ENCODE measurements at regions not wholly inside any gene's neighbourhood (a gene's known extent, or its start where the extent isn't known, plus 50 kb on each side); places are given as distances from the start of the nearest gene placed in this dataset.

- H3K79me2 ChIP-seq (ENCODE audit: control insufficient read depth, insufficient read depth, low read length): no peaks in the 10 kb centered on the region
- H3K9me3 ChIP-seq (ENCODE audit: control extremely low read depth in 1 of 3, control insufficient read depth in 2 of 3, insufficient read depth in 1 of 3, low read length in 2 of 3): peaks cover 0 to 64% (median 50%) of the 10 kb centered on the region in 3 donors
- peaks cover 57 to 76% of the 10 kb centered on the region in 2 donors for H3K4me1 ChIP-seq (ENCODE audit: control insufficient read depth in 2 of 2, insufficient read depth in 2 of 2, low read length in 2 of 2)
- H3K4me2 ChIP-seq (replicated peaks; ENCODE audit: low read depth, low read length, poor library complexity, severe bottlenecking): peak overlapping the region; percentile 60
- H3K27ac ChIP-seq (ENCODE audit: low read length in 2 of 2): peak overlapping the region; percentile 77 to 82
- no peaks in the 10 kb centered on the region for H4K20me1 ChIP-seq (ENCODE audit: control insufficient read depth, insufficient read depth, low read length, poor library complexity, severe bottlenecking)
- POLR2A ChIA-PET: interaction anchor here (0.6 to 1.6 kb wide), 3 partner anchors 83 to 102 kb away, joined by 3 to 10 read pairs (median 4); partner anchors contain the start of gene ZNF92
- peak overlapping the region; percentile 33 for H3K9ac ChIP-seq (ENCODE audit: low read length)
- peak overlapping the region; percentile 99 for H3K27ac Mint-ChIP-seq
- ATAC-seq (ENCODE audit: low read depth): peak; percentile 90
- H3K4me3 Mint-ChIP-seq: peak overlapping the region; percentile 73
- intact Hi-C loops (cut with micrococcal nuclease): no loop called here
- TF ChIP-seq CTCF (IDR thresholded peaks at IDR 0.05) (no peak), EZH2 (IDR thresholded peaks at IDR 0.05; ENCODE audit: borderline replicate concordance, insufficient read depth, low read depth, low read length, poor library complexity, severe bottlenecking) (no peak)
- peak overlapping the region in 2 of 5 experiments; percentile 8 to 49 for H3K4me3 ChIP-seq (ENCODE audit: control extremely low read depth in 1 of 5, extremely low read depth in 1 of 5, insufficient read depth in 1 of 5, low read depth in 2 of 5, low read length in 4 of 5)
- no peaks in the 10 kb centered on the region for H3K27me3 Mint-ChIP-seq
- H3K4me1 Mint-ChIP-seq: peaks cover 81% of the 10 kb centered on the region
- H3K27me3 ChIP-seq (replicated peaks in 1 of 4; ENCODE audit: control extremely low read depth in 1 of 4, control insufficient read depth in 3 of 4, insufficient read depth in 4 of 4, low read length in 3 of 4): no peaks in the 10 kb centered on the region
- peaks cover 27% of the 10 kb centered on the region for H3K9me3 Mint-ChIP-seq (ENCODE audit: insufficient read depth)
- 44% methylated on average over 7 of the region's 8 CpGs for WGBS (ENCODE audit: insufficient coverage)
- peaks cover 0 to 3% of the 10 kb centered on the region in 2 experiments for H3K36me3 ChIP-seq (replicated peaks in 1 of 2; ENCODE audit: control extremely low read depth in 1 of 2, control insufficient read depth in 1 of 2, extremely low read depth in 1 of 2, insufficient read depth in 2 of 2, low read length in 1 of 2)
- DNase-seq: peak; percentile 68
- H2AFZ ChIP-seq (ENCODE audit: insufficient read depth, low read depth, low read length, poor library complexity, severe bottlenecking): peak overlapping the region; percentile 53
- CTCF ChIA-PET: interaction anchor here (0.6 to 1.2 kb wide), 3 partner anchors 10 to 102 kb away, joined by 3 to 4 read pairs (median 3); partner anchors contain the start of gene ZNF92
Observed at GRCh38 chr7:65475734-65476319, 102.2 kb downstream of the ZNF92 start.

GRCh38 chr7:65477326-65477725, 103.7 kb downstream of the ZNF92 start:
- H3K9me3 Mint-ChIP-seq (ENCODE audit: insufficient read depth): peaks cover 26% of the 10 kb centered on the region
- intact Hi-C loops (cut with micrococcal nuclease): no loop called here
- peaks cover 57 to 68% of the 10 kb centered on the region in 2 donors for H3K4me1 ChIP-seq (ENCODE audit: control insufficient read depth in 2 of 2, insufficient read depth in 2 of 2, low read length in 2 of 2)
- peak overlapping the region in 1 of 2 donors; percentile 82 for H3K27ac ChIP-seq (ENCODE audit: low read length in 2 of 2)
- no peaks in the 10 kb centered on the region for H3K27me3 ChIP-seq (replicated peaks in 1 of 4; ENCODE audit: control extremely low read depth in 1 of 4, control insufficient read depth in 3 of 4, insufficient read depth in 4 of 4, low read length in 3 of 4)
- H3K9ac ChIP-seq (ENCODE audit: low read length): peak overlapping the region; percentile 33
- 72% methylated on average over 5 of the region's 6 CpGs for WGBS (ENCODE audit: insufficient coverage)
- H3K4me3 Mint-ChIP-seq: peak overlapping the region; percentile 73
- peak overlapping the region; percentile 99 for H3K27ac Mint-ChIP-seq
- no peak overlapping the region for H2AFZ ChIP-seq (ENCODE audit: insufficient read depth, low read depth, low read length, poor library complexity, severe bottlenecking)
- peak overlapping the region in 1 of 5 experiments; percentile 49 for H3K4me3 ChIP-seq (ENCODE audit: control extremely low read depth in 1 of 5, extremely low read depth in 1 of 5, insufficient read depth in 1 of 5, low read depth in 2 of 5, low read length in 4 of 5)
- no peak for DNase-seq
- no peak for ATAC-seq (ENCODE audit: low read depth)
- peak overlapping the region; percentile 60 for H3K4me2 ChIP-seq (replicated peaks; ENCODE audit: low read depth, low read length, poor library complexity, severe bottlenecking)
- H3K9me3 ChIP-seq (ENCODE audit: control extremely low read depth in 1 of 3, control insufficient read depth in 2 of 3, insufficient read depth in 1 of 3, low read length in 2 of 3): peaks cover 0 to 65% (median 45%) of the 10 kb centered on the region in 3 donors
- peaks cover 78% of the 10 kb centered on the region for H3K4me1 Mint-ChIP-seq
- H4K20me1 ChIP-seq (ENCODE audit: control insufficient read depth, insufficient read depth, low read length, poor library complexity, severe bottlenecking): no peaks in the 10 kb centered on the region
- H3K27me3 Mint-ChIP-seq: no peaks in the 10 kb centered on the region
- no peaks in the 10 kb centered on the region for H3K79me2 ChIP-seq (ENCODE audit: control insufficient read depth, insufficient read depth, low read length)
- TF ChIP-seq EZH2 (IDR thresholded peaks at IDR 0.05; ENCODE audit: borderline replicate concordance, insufficient read depth, low read depth, low read length, poor library complexity, severe bottlenecking): no peak
- TF ChIP-seq CTCF (IDR thresholded peaks at IDR 0.05): no peak
- CTCF ChIA-PET: no interaction called here
- POLR2A ChIA-PET: interaction anchor here (0.6 to 1.0 kb wide), 3 partner anchors 27 to 116 kb away, joined by 4 to 10 read pairs (median 4); no protein-coding TSS in a partner anchor
- peaks cover 0 to 3% of the 10 kb centered on the region in 2 experiments for H3K36me3 ChIP-seq (replicated peaks in 1 of 2; ENCODE audit: control extremely low read depth in 1 of 2, control insufficient read depth in 1 of 2, extremely low read depth in 1 of 2, insufficient read depth in 2 of 2, low read length in 1 of 2)

All from B cell (primary cell).